Caki2 (cell line): ENCODE measurements at regions not wholly inside any gene's neighbourhood (a gene's known extent, or its start where the extent isn't known, plus 50 kb on each side); places are given as distances from the start of the nearest gene placed in this dataset.
A peak's percentile ranks its signal among the peaks of the same experiment; 100 is the strongest.

Experiments
- DNase-seq: peaks from one replicate; pipeline ENCODE4 v3.0.0-alpha.2; 2015; ENCODE audit warnings: low read depth
- in situ Hi-C: cut with HindIII; loops from 2 replicates; pipeline ENCODE4 v1.10.0; 2016; ENCODE audit warnings: low sequenced_read_pairs, low pct_unique_long_range_greater_than_20kb, mixed read lengths

- no peak for DNase-seq
- in situ Hi-C loops: no loop called here
These were observed 60.3 kb downstream of the SEC61B start for GRCh38 chr9:99282406-99282805.

- DNase-seq: no peak
- in situ Hi-C loops: no loop called here
These were observed 63.9 kb downstream of the SEC61B start for GRCh38 chr9:99285965-99286364.

- no peak for DNase-seq
- in situ Hi-C loops: no loop called here
These were observed 64.5 kb downstream of the SEC61B start for GRCh38 chr9:99286536-99286935.

DNA sequence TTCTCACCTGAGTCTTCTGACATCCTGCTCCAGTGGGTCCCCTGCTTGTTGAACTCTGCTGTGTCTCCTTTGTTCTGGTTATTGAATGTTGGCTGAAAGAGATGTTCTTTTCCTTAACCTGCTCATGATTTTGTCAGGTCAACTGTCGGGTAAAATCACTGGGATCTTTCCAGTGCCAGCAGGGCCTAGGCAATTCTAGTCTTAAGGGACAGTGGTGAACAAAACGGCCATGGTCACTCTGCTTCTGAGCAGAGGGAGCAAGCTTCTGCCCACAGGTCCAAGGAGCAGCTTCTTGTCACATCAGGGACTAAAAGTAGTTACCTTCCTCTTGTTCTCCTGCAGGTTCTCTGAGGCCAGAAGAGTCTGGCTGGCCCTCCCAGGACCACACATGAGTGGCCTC is 65.6 kb downstream of the SEC61B start:
- in situ Hi-C loops: no loop called here
- DNase-seq: no peak

DNA sequence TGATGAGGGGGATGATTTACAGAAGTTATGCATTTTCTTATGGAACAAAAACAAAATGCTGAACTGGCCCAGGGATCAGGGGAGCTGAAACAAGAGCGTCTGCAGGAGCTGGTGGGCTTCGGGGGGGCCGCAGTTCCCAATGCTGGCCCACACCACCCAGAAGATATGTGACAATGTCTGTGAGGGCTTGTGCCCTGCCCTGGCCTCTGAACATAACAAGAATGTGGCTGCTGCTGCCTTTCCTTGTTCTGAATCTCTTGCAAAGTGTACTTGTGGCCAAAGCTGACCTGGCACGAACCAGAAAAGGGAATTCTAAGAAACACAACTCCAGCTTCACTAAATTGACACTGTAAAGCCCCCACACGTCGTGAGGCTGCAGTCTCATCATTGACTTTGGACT is 66.7 kb downstream of the SEC61B start:
- no peak for DNase-seq
- in situ Hi-C loops: no loop called here

DNA sequence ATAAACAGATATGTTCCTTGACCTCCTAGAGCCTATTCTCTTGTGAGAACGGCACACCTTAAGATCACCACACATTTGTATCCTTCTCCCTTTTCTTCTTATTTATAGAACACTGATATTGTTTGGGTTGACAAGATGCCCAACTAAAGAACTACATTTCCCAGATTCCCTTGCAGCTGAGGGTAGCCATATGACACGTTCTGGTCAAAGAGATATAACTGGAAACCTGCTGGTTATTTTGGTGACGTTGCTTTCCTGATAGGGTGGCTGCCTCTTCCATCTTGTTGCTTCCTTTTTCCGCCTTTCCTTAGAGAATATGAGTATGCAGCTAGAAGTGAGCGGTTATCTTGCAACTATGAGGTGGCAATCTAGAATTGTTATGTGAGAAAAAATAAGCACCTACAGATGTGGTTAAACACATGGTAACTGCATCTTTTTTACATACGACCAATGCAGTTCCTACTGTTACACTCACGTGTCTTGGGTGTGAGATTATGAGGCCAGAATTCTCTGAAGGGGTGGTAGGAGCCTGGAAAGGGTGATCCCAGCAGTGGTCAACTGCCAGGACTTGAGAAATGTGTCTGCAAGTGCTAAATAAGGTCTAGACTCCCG is 72.9 kb downstream of the SEC61B start:
- in situ Hi-C loops: no loop called here
- no peak for DNase-seq

DNA sequence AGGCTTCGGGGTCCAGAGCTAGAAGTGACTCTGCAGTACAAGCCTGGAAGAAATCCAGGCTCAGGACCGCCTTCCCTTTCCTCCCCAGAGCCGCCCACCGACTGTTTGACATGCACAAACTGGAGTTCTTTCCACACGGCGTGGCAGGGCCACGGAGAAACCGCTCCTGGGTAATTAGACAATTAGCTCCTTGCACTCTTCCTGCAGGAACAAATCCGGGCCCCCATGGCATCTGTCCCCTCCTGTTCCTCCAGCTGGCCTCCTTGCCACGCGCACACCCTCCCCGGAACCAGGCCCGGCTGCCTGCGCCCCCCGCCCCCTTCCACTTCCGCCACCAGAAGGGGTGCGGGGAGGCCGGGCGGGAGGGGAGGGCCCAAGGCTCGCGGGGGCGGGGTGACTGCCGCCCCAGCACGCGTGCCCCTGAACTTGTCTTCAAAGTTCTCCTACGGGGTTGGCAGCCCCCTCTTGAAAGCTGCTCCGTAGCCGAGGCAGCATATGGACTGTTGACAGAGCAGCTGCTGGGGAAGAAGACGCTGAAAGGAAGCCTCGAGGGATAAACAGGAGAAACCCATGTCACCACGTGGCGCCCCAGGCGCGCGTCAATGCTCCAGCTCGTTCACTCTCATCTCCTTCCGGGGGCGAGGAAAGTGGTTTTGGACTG is 74.3 kb downstream of the SEC61B start:
- DNase-seq: no peak

GRCh38 chr9:99298614-99299013 is 76.5 kb downstream of the SEC61B start:
- DNase-seq: no peak
- in situ Hi-C loops: no loop called here

More for the DNA sequence above, 74.3 kb downstream of the SEC61B start:
- in situ Hi-C loops: no loop called here

DNA sequence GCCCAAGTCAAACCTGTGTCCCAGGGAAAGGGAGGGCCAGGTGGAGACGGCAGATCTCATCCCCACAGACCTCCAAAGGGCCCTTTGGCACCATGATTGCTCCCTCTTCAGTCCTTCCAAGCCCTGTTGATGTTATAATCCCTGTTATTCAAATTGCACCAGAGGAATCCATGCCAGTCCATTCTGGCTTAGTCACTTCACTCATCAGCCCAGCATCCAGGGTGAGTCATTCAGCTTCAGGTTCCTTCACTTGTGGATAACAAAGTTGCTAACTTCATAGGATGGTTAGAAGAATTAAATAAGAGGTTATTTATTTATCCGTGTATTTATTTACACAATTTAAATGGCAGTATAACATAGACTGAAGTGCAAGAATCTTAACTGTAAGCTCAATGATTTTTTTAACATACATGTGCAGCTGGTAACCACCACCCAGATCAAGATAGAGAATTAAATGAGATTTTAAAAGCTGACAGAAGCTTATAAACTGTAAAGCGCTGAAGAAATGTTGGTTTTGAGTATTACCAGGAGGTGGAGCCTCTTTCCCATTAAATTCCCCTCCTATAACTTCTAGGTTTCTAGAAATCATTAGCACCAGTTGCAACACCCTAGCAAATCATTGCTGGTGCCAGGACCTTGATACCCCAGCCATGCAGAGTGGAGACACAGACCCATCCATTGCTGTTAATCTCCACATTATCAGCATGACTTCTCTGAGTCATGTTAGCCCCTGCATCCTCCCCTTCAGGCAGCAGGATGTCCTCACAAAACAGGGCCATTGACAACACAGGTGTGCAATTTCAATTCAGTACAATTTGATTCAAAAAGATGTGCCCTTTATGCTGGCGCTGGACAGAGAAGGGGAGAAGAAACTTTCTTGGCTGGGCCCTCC is 77.4 kb downstream of the SEC61B start:
- in situ Hi-C loops: no loop called here
- peak; percentile 5 for DNase-seq

- in situ Hi-C loops: no loop called here
- no peak for DNase-seq
These were observed 78.0 kb downstream of the SEC61B start for GRCh38 chr9:99300103-99300439.

GRCh38 chr9:99300603-99301002 is 78.5 kb downstream of the SEC61B start:
- no peak for DNase-seq
- in situ Hi-C loops: no loop called here

DNA sequence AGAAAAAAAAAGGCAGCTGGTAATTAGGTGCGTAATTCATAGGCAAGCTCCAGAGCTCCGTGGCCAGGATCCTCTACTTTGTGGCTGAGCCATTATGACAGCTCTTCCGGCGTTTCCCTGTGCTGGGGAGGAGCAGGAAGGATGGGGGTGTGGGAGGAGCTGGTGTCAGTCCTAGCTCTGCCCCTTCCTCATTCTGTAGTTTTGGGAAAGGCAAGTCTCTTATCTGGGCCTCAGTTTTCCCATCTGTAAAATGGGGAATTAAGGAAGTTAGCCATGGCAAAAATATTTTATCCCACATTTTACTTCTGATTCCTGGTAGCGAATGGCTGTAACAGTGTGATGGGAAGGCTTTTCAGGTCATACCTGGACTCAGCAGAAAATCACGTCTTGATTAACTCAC is 81.1 kb downstream of the SEC61B start:
- DNase-seq: no peak
- in situ Hi-C loops: no loop called here

GRCh38 chr9:99305124-99305523 is 83.0 kb downstream of the SEC61B start:
- no peak for DNase-seq
- in situ Hi-C loops: no loop called here

GRCh38 chr9:99305820-99306811 is 84.0 kb downstream of the SEC61B start:
- in situ Hi-C loops: no loop called here
- no peak for DNase-seq

GRCh38 chr9:99307851-99308250 is 85.8 kb downstream of the SEC61B start:
- in situ Hi-C loops: no loop called here
- no peak for DNase-seq

- in situ Hi-C loops: no loop called here
- no peak for DNase-seq
These were observed 87.3 kb downstream of the SEC61B start for GRCh38 chr9:99309141-99309939.

GRCh38 chr9:99312736-99313135 is 90.7 kb downstream of the SEC61B start:
- in situ Hi-C loops: no loop called here
- no peak for DNase-seq

DNA sequence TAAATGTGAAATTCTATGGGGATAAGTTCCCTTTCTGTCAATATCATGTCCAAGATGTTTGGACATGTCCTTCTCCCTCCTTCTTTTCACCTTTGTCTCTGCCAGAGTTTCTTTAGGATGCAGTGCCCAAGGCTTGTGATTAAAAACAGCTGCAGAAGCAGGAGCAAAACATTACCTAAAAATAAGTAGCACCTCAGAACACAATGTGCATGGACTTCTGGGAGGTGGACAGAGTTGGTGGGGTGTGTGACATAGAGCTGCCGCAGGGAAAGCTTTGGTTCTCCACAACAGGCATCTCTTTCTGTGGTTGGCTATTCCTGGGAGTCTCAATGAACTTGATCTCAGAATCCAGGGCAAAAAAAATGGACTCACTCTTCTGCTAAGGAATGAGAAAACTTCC is 97.0 kb downstream of the SEC61B start:
- in situ Hi-C loops: no loop called here
- DNase-seq: no peak
